ENCODE measurements at regions not wholly inside any gene's neighbourhood (a gene's known extent, or its start where the extent isn't known, plus 50 kb on each side); places are given as distances from the start of the nearest gene placed in this dataset.

DNA sequence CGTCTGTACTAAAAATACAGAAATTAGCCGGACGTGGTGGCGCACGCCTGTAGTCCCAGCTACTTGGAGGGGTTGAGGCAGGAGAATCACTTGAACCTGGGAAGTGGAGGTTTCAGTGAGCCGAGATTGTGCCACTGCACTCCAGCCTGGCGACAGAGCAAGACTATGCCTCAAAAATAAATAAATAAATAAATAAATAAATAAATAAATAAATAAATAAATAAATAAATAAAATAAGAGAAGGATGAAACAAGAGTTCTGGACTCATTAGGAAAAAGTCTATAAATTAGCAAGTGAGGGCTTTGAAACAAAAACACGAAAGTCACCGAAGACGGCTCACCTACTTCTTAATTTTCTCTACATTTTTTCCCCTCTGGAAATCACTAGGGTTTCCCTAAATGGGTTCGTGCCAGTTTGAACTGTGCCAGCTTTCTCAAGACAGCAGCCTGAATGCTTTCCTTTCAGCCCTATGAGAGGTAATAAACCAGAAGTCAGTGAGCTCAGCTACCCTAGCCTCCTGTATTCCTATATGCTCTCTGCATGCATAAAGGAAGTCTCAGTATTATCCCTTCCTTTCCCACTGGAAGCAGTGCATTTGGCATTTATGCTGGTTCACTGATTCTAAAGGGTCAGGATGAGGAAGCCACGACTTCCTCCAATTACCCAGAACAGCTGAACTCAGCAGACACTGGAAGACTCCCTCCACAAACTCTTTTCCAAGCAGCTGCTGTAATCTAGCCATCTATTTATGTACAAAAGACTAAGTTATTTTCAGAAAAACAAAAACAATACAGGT lies 266.9 kb downstream of the ZBBX start:
- no peak overlapping the region for H3K27ac ChIP-seq (ENCODE audit: insufficient read depth, low read length)
- H2BK120ac ChIP-seq (ENCODE audit: low read depth, low read length), result no peak overlapping the region
- H2BK5ac ChIP-seq (ENCODE audit: low read depth, low read length, poor library complexity, severe bottlenecking), result no peak overlapping the region
- H3K9me1 ChIP-seq (ENCODE audit: insufficient read depth, low read length), result no peaks in the 10 kb centered on the region
- H3K79me1 ChIP-seq (ENCODE audit: low read depth in 1 of 2, low read length in 2 of 2), result no peaks in the 10 kb centered on the region
- H4K8ac ChIP-seq (ENCODE audit: low read depth in 2 of 2, low read length in 2 of 2), result no peak overlapping the region
- H2BK15ac ChIP-seq (ENCODE audit: low read depth, low read length), result no peak overlapping the region
- H2BK20ac ChIP-seq (ENCODE audit: low read depth, low read length), result no peak overlapping the region
- CTCF ChIA-PET, result no interaction called here
- no peaks in the 10 kb centered on the region for H3K4me1 ChIP-seq (ENCODE audit: control insufficient read depth, insufficient read depth, low read length)
- H4K5ac ChIP-seq (ENCODE audit: low read depth, low read length), result no peak overlapping the region
- no peak overlapping the region for H4K91ac ChIP-seq (ENCODE audit: insufficient read depth, low read depth, low read length)
- H2AK5ac ChIP-seq (ENCODE audit: low read depth, low read length), result no peak overlapping the region
- H2AFZ ChIP-seq (replicated peaks; ENCODE audit: low read length, poor library complexity), result no peak overlapping the region
- ATAC-seq (ENCODE audit: low read depth) (no peak), DNase-seq (no peak)
- in situ Hi-C loops (cut with MboI; ENCODE audit: low sequenced_read_pairs), result no loop called here
- H3K36me3 ChIP-seq (ENCODE audit: control insufficient read depth, insufficient read depth, low read length), result no peaks in the 10 kb centered on the region
- H3K27me3 ChIP-seq (ENCODE audit: control insufficient read depth, insufficient read depth, low read length), result no peaks in the 10 kb centered on the region
- H3K9ac ChIP-seq (ENCODE audit: low read depth, low read length), result no peak overlapping the region
- H4K20me1 ChIP-seq (ENCODE audit: insufficient read depth, low read length), result no peaks in the 10 kb centered on the region
- WGBS, 2 experiments (ENCODE audit: extremely low coverage in 2 of 2, insufficient read length in 1 of 2), result 80% methylated on average over 1 of the region's 12 CpGs; no CpG with 5 or more reads in 1 of the 2 experiments
- H3K4ac ChIP-seq (ENCODE audit: low read depth, low read length), result no peak overlapping the region
- POLR2A ChIA-PET (ENCODE audit: unreplicated experiment), result no interaction called here
- intact Hi-C loops (cut with micrococcal nuclease), result no loop called here
- BruUV-seq (replicated peaks), result no TSS peak
- H3K4me2 ChIP-seq (ENCODE audit: low read depth, low read length), result no peak overlapping the region
- no peak overlapping the region for H3K14ac ChIP-seq (replicated peaks; ENCODE audit: low read depth, low read length)
- H3K4me3 ChIP-seq (ENCODE audit: insufficient read depth, low read depth, low read length), result no peak overlapping the region
- dilution Hi-C loops (cut with HindIII; ENCODE audit: low sequenced_read_pairs, unreplicated experiment), result no loop called here
- no peak overlapping the region for H3K18ac ChIP-seq (ENCODE audit: low read depth, low read length)
- peaks cover 18% of the 10 kb centered on the region for H3K9me3 ChIP-seq (ENCODE audit: control insufficient read depth, insufficient read depth, low read length)
- no peak for TF ChIP-seq RFX5 (IDR thresholded peaks at IDR 0.05; ENCODE audit: low read depth, low read length)
- no peak for TF ChIP-seq RAD21 (IDR thresholded peaks at IDR 0.05; ENCODE audit: low read length)
- no peak for TF ChIP-seq MAZ (IDR thresholded peaks at IDR 0.05; ENCODE audit: borderline replicate concordance, low read depth, low read length)
- TF ChIP-seq, protein P1, sequence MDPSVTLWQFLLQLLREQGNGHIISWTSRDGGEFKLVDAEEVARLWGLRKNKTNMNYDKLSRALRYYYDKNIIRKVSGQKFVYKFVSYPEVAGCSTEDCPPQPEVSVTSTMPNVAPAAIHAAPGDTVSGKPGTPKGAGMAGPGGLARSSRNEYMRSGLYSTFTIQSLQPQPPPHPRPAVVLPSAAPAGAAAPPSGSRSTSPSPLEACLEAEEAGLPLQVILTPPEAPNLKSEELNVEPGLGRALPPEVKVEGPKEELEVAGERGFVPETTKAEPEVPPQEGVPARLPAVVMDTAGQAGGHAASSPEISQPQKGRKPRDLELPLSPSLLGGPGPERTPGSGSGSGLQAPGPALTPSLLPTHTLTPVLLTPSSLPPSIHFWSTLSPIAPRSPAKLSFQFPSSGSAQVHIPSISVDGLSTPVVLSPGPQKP (IDR thresholded peaks at IDR 0.05; ENCODE audit: borderline replicate concordance, low read depth, low read length), result no peak
- no peak for TF ChIP-seq BHLHE40 (IDR thresholded peaks at IDR 0.05; ENCODE audit: low read depth, low read length)
- no peak for TF ChIP-seq SMC3 (IDR thresholded peaks at IDR 0.05; ENCODE audit: low read depth, low read length)
- no peak for TF ChIP-seq POLR2A (IDR thresholded peaks at IDR 0.05; ENCODE audit: low read depth, low read length)
- no peak for TF ChIP-seq CEBPB (IDR thresholded peaks at IDR 0.05; ENCODE audit: low read depth, low read length)
- TF ChIP-seq MXI1 (IDR thresholded peaks at IDR 0.05; ENCODE audit: borderline replicate concordance, low read depth, low read length), result no peak
- TF ChIP-seq CHD1 (IDR thresholded peaks at IDR 0.05; ENCODE audit: low read depth, low read length), result no peak
- TF ChIP-seq, protein P2, sequence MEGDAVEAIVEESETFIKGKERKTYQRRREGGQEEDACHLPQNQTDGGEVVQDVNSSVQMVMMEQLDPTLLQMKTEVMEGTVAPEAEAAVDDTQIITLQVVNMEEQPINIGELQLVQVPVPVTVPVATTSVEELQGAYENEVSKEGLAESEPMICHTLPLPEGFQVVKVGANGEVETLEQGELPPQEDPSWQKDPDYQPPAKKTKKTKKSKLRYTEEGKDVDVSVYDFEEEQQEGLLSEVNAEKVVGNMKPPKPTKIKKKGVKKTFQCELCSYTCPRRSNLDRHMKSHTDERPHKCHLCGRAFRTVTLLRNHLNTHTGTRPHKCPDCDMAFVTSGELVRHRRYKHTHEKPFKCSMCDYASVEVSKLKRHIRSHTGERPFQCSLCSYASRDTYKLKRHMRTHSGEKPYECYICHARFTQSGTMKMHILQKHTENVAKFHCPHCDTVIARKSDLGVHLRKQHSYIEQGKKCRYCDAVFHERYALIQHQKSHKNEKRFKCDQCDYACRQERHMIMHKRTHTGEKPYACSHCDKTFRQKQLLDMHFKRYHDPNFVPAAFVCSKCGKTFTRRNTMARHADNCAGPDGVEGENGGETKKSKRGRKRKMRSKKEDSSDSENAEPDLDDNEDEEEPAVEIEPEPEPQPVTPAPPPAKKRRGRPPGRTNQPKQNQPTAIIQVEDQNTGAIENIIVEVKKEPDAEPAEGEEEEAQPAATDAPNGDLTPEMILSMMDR (conservative IDR thresholded peaks at IDR 0.05; ENCODE audit: low read depth, low read length), result no peak
- no peak for TF ChIP-seq NFE2L2 (IDR thresholded peaks at IDR 0.05; ENCODE audit: low read depth, low read length)
- no peak for TF ChIP-seq MAFK (IDR thresholded peaks at IDR 0.05; ENCODE audit: low read depth, low read length)
- TF ChIP-seq FOS (IDR thresholded peaks at IDR 0.05; ENCODE audit: low read depth, low read length), result no peak
- no peak for TF ChIP-seq RCOR1 (IDR thresholded peaks at IDR 0.05; ENCODE audit: insufficient replicate concordance, low read length)
- TF ChIP-seq, protein P3, sequence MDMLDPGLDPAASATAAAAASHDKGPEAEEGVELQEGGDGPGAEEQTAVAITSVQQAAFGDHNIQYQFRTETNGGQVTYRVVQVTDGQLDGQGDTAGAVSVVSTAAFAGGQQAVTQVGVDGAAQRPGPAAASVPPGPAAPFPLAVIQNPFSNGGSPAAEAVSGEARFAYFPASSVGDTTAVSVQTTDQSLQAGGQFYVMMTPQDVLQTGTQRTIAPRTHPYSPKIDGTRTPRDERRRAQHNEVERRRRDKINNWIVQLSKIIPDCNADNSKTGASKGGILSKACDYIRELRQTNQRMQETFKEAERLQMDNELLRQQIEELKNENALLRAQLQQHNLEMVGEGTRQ (IDR thresholded peaks at IDR 0.05; ENCODE audit: low read depth, low read length), result no peak
- H2AK9ac ChIP-seq (replicated peaks; ENCODE audit: low read depth, low read length, poor library complexity), result no peak overlapping the region
- no peak overlapping the region for H3K56ac ChIP-seq (ENCODE audit: extremely low read depth, insufficient read depth, low read length)
- H3K23ac ChIP-seq (ENCODE audit: low read depth, low read length), result no peak overlapping the region

All from IMR-90 (cell line).